ENCODE measurements at regions not wholly inside any gene's neighbourhood (a gene's known extent, or its start where the extent isn't known, plus 50 kb on each side); places are given as distances from the start of the nearest gene placed in this dataset.

DNA sequence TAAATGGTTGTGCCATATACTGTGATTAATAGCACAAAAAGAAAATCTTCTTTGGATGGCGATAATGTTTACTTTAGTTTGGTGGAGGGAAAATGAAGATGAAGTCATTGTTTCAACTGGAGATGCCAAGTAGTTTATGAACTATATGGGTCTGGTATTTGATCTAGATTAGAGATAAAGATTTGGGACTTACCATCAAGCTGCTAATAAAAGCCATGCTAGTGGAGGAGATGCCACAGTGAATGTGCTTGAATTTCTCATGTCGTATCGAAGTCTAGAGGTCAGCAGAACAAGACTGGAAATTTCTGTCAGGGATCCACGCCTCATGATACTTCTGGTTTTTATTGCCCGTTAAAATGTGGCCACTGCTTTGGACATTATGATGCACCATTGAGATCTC lies 742.0 kb downstream of the NCAM2 start:
- Histone ChIP-seq H3K23ac (ENCODE audit: insufficient read length) (no peak overlapping the region), H2BK120ac (replicated peaks; ENCODE audit: low read depth, low read length) (no peak overlapping the region), H3K27me3 (replicated peaks in 1 of 4; ENCODE audit: control insufficient read depth in 3 of 4, extremely low read depth in 1 of 4, insufficient read depth in 3 of 4, low read length in 3 of 4) (no peaks in the 10 kb centered on the region), H3K4ac (replicated peaks; ENCODE audit: insufficient read length, low read depth, low read length) (no peak overlapping the region), H3K27ac (ENCODE audit: low read depth, low read length) (no peak overlapping the region), H2AK5ac (ENCODE audit: low read depth, low read length) (no peak overlapping the region), H3K79me1 (ENCODE audit: low read depth, low read length) (no peaks in the 10 kb centered on the region), H4K8ac (ENCODE audit: extremely low read depth, insufficient read depth, low read length) (no peak overlapping the region), H2BK5ac (ENCODE audit: low read depth, low read length) (no peak overlapping the region), H4K5ac (ENCODE audit: insufficient read length, low read depth, low read length) (no peak overlapping the region), H3K56ac (replicated peaks; ENCODE audit: insufficient read length, low read depth, low read length) (no peak overlapping the region), H3K23me2 (ENCODE audit: low read depth, low read length) (no peaks in the 10 kb centered on the region), H3K4me3 (ENCODE audit: extremely low read depth in 1 of 4, insufficient read depth in 2 of 4, low read depth in 3 of 4, low read length in 4 of 4) (no peak overlapping the region), H4K20me1 (replicated peaks in 1 of 2; ENCODE audit: control insufficient read depth in 1 of 2, insufficient read depth in 2 of 2, low read length in 2 of 2) (no peaks in the 10 kb centered on the region), H4K91ac (replicated peaks; ENCODE audit: insufficient read length, low read length) (no peak overlapping the region), H3K9ac (replicated peaks in 1 of 4; ENCODE audit: extremely low read depth in 1 of 4, low read depth in 3 of 4, low read length in 3 of 4) (no peak overlapping the region), H3K4me1 (replicated peaks in 1 of 4; ENCODE audit: control insufficient read depth in 3 of 4, insufficient read depth in 4 of 4, low read length in 3 of 4) (no peaks in the 10 kb centered on the region), H2BK15ac (ENCODE audit: low read length) (no peak overlapping the region), H3K4me2 (ENCODE audit: insufficient read depth in 1 of 2, low read depth in 2 of 2, low read length in 2 of 2) (no peak overlapping the region), H3K79me2 (ENCODE audit: control insufficient read depth in 1 of 2, insufficient read depth in 2 of 2, low read length in 2 of 2) (no peaks in the 10 kb centered on the region), H2BK20ac (ENCODE audit: low read length) (no peak overlapping the region), H3K14ac (ENCODE audit: insufficient read length) (no peak overlapping the region), H3K36me3 (ENCODE audit: control insufficient read depth in 2 of 4, insufficient read depth in 4 of 4, low read length in 3 of 4) (no peaks in the 10 kb centered on the region), H3K18ac (ENCODE audit: extremely low read depth, low read length) (no peak overlapping the region), H2BK12ac (ENCODE audit: low read depth, low read length) (no peak overlapping the region), H3K9me3 (ENCODE audit: insufficient read depth in 2 of 2, low read depth in 1 of 2, low read length in 1 of 2) (no peaks in the 10 kb centered on the region), H2AFZ (ENCODE audit: low read length) (no peak overlapping the region)
- CTCF ChIA-PET (ENCODE audit: partially characterized antibody): interaction anchor here (0.6 kb wide), 1 partner anchor 46 kb away, joined by 3 read pairs; no protein-coding TSS in a partner anchor
- no peak for FAIRE-seq
- POLR2A ChIA-PET (ENCODE audit: partially characterized antibody): no interaction called here
- WGBS, 2 experiments (ENCODE audit: extremely low coverage in 1 of 2, insufficient coverage in 1 of 2, insufficient read length in 1 of 2, insufficient replicate concordance in 2 of 2, low coverage in 1 of 2, low lambda C conversion rate in 2 of 2, missing lambda C conversion rate in 1 of 2): 77% methylated on average over 5 of the region's 5 CpGs; no CpG with 5 or more reads in 1 of the 2 experiments
- TF ChIP-seq YY1 (IDR thresholded peaks at IDR 0.05; ENCODE audit: low read depth, low read length): no peak
- TF ChIP-seq, protein P1, sequence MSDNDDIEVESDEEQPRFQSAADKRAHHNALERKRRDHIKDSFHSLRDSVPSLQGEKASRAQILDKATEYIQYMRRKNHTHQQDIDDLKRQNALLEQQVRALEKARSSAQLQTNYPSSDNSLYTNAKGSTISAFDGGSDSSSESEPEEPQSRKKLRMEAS (IDR thresholded peaks at IDR 0.05): no peak
- no peak for TF ChIP-seq TBP (IDR thresholded peaks at IDR 0.05; ENCODE audit: low read depth, low read length)
- TF ChIP-seq, protein P2, sequence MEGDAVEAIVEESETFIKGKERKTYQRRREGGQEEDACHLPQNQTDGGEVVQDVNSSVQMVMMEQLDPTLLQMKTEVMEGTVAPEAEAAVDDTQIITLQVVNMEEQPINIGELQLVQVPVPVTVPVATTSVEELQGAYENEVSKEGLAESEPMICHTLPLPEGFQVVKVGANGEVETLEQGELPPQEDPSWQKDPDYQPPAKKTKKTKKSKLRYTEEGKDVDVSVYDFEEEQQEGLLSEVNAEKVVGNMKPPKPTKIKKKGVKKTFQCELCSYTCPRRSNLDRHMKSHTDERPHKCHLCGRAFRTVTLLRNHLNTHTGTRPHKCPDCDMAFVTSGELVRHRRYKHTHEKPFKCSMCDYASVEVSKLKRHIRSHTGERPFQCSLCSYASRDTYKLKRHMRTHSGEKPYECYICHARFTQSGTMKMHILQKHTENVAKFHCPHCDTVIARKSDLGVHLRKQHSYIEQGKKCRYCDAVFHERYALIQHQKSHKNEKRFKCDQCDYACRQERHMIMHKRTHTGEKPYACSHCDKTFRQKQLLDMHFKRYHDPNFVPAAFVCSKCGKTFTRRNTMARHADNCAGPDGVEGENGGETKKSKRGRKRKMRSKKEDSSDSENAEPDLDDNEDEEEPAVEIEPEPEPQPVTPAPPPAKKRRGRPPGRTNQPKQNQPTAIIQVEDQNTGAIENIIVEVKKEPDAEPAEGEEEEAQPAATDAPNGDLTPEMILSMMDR (IDR thresholded peaks at IDR 0.05; ENCODE audit: control extremely low read depth in 1 of 3, insufficient read depth in 1 of 3, low read depth in 1 of 3, low read length in 3 of 3): no peak
- no peak for TF ChIP-seq POLR2AphosphoS5 (IDR thresholded peaks at IDR 0.05; ENCODE audit: low read depth, low read length)
- no peak for DNase-seq (ENCODE audit: low read depth in 1 of 2, low spot score in 2 of 2)

All from H1 (cell line).